ENCODE measurements at regions not wholly inside any gene's neighbourhood (a gene's known extent, or its start where the extent isn't known, plus 50 kb on each side); places are given as distances from the start of the nearest gene placed in this dataset.

- no peak for TF ChIP-seq CTCF (IDR thresholded peaks at IDR 0.05)
- no peak for TF ChIP-seq NFIC (IDR thresholded peaks at IDR 0.05; ENCODE audit: borderline replicate concordance)
- TF ChIP-seq FOSL2 (IDR thresholded peaks at IDR 0.05; ENCODE audit: borderline replicate concordance, low read depth) = no peak; the same call in 1 of the 2 replicates
- TF ChIP-seq RXRA (IDR thresholded peaks at IDR 0.05; ENCODE audit: borderline replicate concordance, low read depth) = no peak
- TF ChIP-seq EZH2phosphoT487 (IDR thresholded peaks at IDR 0.05; ENCODE audit: borderline replicate concordance, low read depth) = no peak
- TF ChIP-seq CHD2 (IDR thresholded peaks at IDR 0.05; ENCODE audit: low read length, partially characterized antibody) = no peak
Observed at GRCh38 chr2:195364015-195364965, 292.7 kb upstream of the SLC39A10 start.
